SIG-M5 treated with dmso at 0.1 percent for 504 hours (cell line): ENCODE measurements at regions not wholly inside any gene's neighbourhood (a gene's known extent, or its start where the extent isn't known, plus 50 kb on each side); places are given as distances from the start of the nearest gene placed in this dataset.

ENCODE experiments used
- DNase-seq: peaks from one replicate; lab custom pipeline; 2025; ENCODE audit not compliant: unreplicated experiment; lab: John Stamatoyannopoulos, UW

GRCh38 chr6:169902070-169902469 is 150.6 kb downstream of the ERMARD start:
- DNase-seq: no peak

- no peak for DNase-seq
Measured at GRCh38 chr6:169899481-169900145, 148.2 kb downstream of the ERMARD start.

DNA sequence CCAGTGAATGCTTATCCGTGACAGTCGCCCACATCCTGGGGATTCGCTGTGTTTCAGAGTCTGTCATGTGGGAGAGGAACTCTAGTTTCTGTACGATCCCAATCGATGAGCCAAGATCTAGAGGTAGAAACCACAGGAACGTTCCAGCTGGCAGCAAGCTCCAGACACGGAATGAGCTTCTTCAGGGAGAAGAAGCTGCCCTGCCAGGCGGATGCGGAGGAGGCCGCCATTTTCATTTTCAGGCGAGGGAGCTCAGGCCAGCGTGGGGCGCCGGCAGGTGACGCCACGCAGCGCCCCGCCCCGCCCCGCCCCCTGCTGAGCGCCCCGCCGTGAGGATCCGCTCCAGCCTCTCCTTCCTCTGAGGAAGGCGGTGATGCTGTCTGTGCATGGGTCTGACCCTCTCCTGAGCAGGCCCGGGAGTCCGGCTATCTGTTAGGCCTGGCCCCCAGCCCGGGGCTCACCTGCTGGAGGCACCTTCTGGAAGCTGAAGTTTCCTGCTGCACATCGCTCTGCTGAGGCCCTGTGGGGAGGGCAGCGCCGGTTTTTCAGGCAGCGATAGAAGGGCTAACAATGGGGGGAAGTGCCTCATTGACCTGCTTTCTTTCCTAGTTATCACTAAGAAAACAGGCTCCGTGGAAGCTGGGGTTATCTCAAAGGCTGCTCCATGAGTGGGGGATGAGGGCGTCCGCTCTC is 147.5 kb downstream of the ERMARD start:
- DNase-seq: no peak

- no peak for DNase-seq
Measured at GRCh38 chr6:169897601-169898358, 146.4 kb downstream of the ERMARD start.

- no peak for DNase-seq
Measured at GRCh38 chr6:169896826-169897456, 145.5 kb downstream of the ERMARD start.

DNA sequence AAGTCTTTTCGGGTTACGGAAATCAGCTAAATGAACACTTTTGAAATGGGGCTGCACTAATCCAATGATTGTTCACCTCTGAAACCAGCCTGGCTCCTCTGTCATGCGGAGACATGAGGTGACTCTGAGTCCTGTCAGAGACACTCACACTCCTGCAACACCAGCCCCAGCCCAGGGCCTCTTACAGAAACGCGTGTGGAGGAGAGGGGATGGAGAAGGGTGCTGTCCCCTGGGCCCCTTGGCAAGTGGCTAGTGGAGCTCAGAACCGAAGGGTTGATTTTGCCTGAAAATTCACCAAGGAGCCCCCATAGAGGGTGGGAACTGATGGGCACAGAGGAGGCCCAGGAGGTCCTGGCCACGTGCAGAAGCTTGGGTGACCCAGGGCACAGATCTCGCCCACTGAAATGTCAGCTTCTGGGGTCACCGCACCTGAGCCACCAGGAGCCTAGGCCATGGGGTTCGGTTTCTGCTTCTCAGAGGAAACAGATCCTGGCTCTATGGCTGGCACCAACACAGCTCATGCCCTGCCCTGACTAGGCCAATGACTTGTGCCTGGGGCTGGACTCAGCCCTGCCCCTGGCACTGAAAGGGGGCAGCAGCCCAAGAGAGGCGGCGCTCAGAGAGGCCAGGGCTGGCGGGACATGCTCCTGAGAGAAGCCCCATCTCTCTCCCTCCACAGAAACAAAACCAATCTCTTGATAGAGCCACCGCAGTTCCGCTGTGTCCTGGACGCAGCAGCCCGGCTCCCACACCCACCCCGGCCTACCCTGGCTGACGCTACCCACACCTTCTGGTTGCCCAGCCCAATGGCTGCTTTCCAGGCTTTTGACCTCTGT is 144.7 kb downstream of the ERMARD start:
- no peak for DNase-seq

GRCh38 chr6:169895000-169895759 is 143.8 kb downstream of the ERMARD start:
- DNase-seq: no peak

DNA sequence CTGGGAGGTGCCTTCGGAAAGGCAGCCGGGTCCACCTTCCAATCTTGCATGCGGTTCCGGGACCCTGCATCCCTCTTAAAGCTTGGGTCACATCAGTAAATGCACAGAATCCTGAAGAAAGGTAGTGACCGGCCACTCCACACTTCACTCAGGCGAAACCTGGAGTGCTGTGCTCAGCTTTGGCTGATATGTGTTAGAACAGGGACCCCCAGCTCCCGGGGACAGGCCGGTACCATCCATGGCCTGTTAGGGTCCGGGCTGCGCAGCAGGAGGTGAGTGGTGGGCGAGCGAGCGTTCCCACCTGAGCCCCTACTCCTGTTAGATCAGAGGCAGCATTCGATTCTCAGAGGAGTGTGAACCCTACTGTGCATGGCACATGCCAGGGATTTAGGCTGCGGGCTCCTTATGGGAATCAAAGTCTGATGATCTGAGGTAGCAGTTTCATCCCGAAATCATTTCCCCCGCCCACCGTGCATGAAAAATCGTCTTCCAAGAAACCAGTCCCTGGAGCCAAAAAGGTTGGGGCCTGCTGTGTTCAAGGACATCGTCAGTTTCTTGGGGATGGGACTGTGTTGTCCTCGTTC is 143.0 kb downstream of the ERMARD start:
- no peak for DNase-seq

DNA sequence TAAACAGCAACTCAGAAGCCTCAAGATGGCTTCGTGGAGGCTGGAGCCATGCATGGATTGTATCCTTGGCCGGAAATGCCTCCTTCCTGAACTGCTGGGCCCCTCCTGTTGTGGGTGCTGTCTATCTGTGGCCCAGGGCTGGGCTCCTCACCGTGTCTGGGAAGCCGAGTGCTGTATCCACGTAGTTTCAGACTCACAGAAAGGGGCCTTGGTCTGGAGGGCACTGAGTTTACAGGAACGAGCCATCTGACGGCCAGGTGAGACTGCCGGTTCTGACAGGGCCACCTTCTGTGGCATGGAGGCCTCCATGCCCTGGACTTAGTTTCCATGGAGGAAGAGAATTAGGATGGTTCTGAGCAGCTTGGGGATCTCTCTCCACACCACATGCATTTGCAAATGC is 142.2 kb downstream of the ERMARD start:
- DNase-seq: no peak

GRCh38 chr6:169891846-169892245 is 140.4 kb downstream of the ERMARD start:
- no peak for DNase-seq

DNA sequence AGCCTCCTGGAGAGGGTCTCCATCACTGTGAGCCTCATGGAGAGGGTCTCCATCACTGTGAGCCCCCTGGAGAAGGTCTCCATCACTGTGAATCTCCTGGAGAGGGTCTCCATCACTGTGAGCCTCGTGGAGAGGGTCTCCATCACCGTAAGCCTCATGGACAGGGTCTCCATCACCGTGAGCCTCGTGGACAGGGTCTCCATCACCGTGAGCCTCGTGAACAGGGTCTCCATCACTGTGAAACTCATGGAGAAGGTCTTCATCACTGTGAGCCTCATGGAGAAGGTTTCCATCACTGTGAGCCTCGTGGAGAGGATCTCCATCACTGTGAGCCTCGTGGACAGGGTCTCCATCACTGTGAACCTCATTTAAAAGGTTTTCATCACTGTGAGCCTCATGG is 140.0 kb downstream of the ERMARD start:
- no peak for DNase-seq

DNA sequence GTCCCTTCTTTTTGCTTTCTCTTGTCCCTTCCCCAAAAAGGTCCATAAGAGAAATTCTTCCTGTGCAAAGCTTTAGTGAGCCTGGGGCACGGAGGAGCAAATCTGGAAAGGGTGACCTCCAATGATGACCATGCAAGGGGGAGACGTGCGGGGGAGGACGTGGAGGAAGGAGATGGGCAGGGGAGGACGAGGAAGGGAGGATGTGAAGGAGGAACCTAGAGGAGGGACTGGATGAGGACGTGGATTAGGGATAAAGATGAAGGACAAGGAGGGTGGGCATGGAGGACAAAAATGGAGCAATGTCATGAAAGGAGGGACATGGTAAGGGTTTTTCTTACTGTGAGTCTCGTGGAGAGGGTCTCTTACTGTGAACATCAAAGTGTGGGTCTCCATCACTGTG is 139.5 kb downstream of the ERMARD start:
- DNase-seq: no peak

GRCh38 chr6:169890049-169890448 is 138.6 kb downstream of the ERMARD start:
- no peak for DNase-seq

GRCh38 chr6:169887529-169888140 is 136.2 kb downstream of the ERMARD start:
- DNase-seq: no peak

DNA sequence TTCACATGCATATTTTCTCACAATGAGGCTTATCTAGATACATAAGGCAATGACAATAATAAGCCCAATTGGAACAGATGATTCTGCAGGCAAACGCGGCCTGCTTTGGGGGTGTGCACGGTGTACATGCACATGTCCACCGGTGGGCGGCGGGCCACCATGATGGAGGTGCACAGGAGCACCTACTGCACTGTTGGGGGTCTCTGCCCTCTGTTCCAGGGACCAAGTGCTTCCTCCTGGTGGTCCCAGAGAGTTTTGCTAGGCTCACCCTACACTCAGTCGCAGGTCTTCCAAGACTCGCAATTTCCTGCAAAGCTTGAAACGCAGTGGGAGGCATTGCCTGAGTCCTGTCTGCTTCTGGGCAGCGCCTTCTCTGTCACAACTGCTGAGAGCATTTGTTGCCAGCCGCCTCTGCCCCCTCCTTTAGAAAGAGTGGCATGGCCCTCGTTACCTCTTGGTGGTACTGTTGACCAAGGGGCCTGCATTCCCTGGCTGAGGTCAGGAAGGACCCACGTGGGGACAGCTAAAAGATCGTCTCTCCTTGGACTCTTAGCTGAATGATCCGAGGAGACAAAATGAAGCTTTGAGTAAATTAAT is 135.3 kb downstream of the ERMARD start:
- no peak for DNase-seq

GRCh38 chr6:169885831-169886230 is 134.4 kb downstream of the ERMARD start:
- no peak for DNase-seq

DNA sequence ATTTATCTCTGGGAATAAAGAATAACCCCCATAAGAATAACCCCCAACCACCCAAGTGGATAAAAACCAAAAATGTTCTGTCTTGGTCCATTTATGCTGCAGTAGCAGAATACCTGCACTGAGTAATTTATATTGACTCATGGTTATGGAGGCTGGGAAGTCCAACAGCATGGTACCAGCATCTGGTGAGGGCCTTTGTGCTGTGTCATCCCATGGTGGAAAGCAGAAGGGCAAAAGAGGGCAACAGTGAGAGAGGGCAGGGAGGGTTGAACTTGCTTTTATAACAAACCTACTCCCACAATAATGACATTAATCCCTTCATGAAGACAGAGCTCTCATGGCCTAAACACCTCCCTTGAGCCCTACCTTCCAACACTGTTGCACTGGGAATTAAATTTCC is 133.7 kb downstream of the ERMARD start:
- DNase-seq: no peak

DNA sequence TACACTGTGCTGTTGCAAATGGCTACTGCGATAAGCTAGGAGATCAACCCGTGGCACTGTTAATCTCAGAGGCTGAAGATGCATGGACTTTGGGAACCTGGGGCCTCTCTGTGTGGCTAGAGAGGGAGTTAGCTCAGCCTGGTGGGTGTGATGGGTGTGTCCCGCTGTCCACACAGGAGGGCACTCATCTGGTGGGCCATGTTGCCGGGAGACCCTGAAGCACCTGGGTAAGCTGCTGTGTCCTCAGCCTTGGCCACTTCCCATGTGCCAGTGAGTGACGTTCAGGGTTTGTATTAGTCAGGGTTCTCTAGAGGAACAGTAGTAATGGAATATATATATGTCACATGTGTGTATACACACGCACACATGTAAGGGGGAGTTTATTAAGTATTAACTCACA is 132.7 kb downstream of the ERMARD start:
- DNase-seq: no peak

GRCh38 chr6:169883316-169883715 is 131.9 kb downstream of the ERMARD start:
- DNase-seq: no peak
